Skeletal muscle satellite cell (primary cell): ENCODE measurements at regions not wholly inside any gene's neighbourhood (a gene's known extent, or its start where the extent isn't known, plus 50 kb on each side); places are given as distances from the start of the nearest gene placed in this dataset.
"Not testable (repeated sequence)": the region's sequence is repeated elsewhere in the genome, so short reads cannot be mapped to it uniquely, and the experiment has no call there.

Source experiments
- H3K27me3 ChIP-seq: 2 replicates; pipeline ENCODE4 v1.7.0; 2013; ENCODE audit warnings: low read length; ENCODE audit not compliant: control insufficient read depth, insufficient read depth
- H3K36me3 ChIP-seq: 2 replicates; pipeline ENCODE4 v1.7.0; 2013; ENCODE audit warnings: mild to moderate bottlenecking, control low read depth, low read length; ENCODE audit not compliant: insufficient read depth
- H3K4me1 ChIP-seq: 2 replicates; pipeline ENCODE4 v1.7.0; 2013; ENCODE audit warnings: low read length; ENCODE audit not compliant: control insufficient read depth, insufficient read depth
- H3K4me2 ChIP-seq: 2 replicates; pipeline ENCODE4 v1.7.0; 2013; ENCODE audit warnings: mild to moderate bottlenecking, low read length
- H3K4me3 ChIP-seq: 2 replicates; pipeline ENCODE4 v1.7.0; 2013; ENCODE audit warnings: low read length
- H3K9ac ChIP-seq: 2 replicates; pipeline ENCODE4 v1.7.0; 2013; ENCODE audit warnings: mild to moderate bottlenecking, low read depth, low read length, moderate library complexity
- H3K9me3 ChIP-seq: replicated peaks from 2 replicates; pipeline ENCODE4 v1.7.0; 2013; ENCODE audit warnings: mild to moderate bottlenecking, control low read depth, low read length

DNA sequence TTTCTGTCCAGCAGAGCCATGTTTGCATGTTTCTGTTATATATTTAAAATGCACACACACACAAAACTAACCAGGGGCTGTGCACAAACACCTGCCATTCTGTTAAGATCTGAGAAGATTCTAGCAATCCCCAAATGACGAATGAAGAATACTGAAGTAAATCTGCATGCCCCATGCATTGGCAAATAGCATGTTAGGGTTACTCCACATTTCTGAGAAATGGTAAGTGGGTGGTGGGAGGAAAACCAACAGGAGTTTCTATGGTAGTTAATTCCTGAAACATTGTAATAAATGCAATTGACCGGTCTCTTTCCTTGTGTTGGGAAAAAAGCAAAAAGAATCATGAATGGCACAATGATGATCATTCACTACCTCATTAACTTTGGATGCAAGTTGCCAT, 318.0 kb downstream of the BCAT1 start:
- H3K9ac ChIP-seq, result no peak overlapping the region
- H3K4me3 ChIP-seq, result no peak overlapping the region
- H3K4me1 ChIP-seq, result no peaks in the 10 kb centered on the region
- H3K9me3 ChIP-seq, result no peaks in the 10 kb centered on the region
- no peaks in the 10 kb centered on the region for H3K27me3 ChIP-seq
- H3K4me2 ChIP-seq, result no peak overlapping the region
- H3K36me3 ChIP-seq, result no peaks in the 10 kb centered on the region

DNA sequence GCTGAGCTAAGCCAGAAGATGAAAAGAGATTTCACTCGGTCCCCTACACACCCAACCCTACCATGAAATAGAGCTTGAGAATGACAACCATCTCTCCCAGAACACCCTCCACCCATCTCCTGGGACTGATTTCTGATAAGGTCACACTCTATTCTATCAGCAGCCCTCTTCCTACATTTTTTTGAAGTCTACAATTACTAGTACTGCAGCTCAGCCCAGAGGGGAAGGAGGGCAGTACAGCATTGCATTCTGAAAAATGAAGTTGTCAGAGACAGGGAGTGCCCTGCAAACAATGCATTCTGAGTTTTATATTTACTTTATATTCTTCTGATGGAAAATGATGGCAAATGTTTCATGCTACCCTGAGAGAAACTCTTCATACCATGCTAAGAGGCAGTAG, 318.5 kb downstream of the BCAT1 start:
- H3K4me3 ChIP-seq, result no peak overlapping the region

DNA sequence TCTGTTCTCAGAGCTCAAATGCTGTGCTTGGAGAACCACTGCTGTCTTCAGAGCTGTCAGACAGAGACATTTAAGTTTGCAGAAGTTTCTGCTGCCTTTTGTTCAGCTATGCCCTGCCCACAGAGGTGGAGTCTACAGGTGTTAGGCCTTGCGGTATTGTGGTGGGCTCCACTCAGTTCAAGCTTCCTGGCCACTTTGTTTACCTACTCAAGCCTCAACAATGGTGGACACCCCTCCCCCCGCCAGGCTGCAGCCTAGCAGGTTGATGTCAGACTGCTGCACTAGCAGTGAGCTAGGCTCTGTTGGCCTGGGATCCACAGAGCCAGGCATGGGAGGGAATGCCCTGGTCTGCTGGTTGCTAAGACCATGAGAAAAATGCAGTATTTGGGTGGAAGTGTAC, 323.8 kb downstream of the BCAT1 start:
- Histone ChIP-seq H3K9ac (no peak overlapping the region), H3K4me2 (no peak overlapping the region), H3K36me3 (no peaks in the 10 kb centered on the region), H3K4me3 (no peak overlapping the region), H3K4me1 (no peaks in the 10 kb centered on the region), H3K9me3 (no peaks in the 10 kb centered on the region), H3K27me3 (no peaks in the 10 kb centered on the region)

More for the DNA sequence above, 318.5 kb downstream of the BCAT1 start:
- Histone ChIP-seq H3K4me2 (no peak overlapping the region), H3K36me3 (no peaks in the 10 kb centered on the region), H3K9me3 (no peaks in the 10 kb centered on the region), H3K27me3 (no peaks in the 10 kb centered on the region), H3K4me1 (no peaks in the 10 kb centered on the region), H3K9ac (no peak overlapping the region)

DNA sequence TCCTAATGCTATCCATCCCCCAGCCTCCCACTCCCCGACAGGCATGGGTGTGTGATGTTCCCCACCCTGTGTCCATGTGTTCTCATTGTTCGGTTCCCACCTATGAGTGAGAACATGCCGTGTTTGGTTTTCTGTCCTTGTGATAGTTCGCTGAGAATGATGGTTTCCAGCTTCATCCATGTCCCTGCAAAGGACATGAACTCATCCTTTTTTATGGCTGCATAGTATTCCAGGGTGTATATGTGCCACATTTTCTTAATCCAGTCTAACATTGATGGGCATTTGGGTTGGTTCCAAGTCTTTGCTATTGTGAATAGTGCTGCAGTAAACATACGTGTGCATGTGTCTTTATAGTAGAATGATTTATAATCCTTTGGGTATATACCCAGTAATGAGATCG, 328.9 kb downstream of the BCAT1 start:
- not testable (repeated sequence) for H3K4me1 ChIP-seq, H3K9me3 ChIP-seq, H3K4me3 ChIP-seq, H3K36me3 ChIP-seq, H3K27me3 ChIP-seq, H3K4me2 ChIP-seq, H3K9ac ChIP-seq

DNA sequence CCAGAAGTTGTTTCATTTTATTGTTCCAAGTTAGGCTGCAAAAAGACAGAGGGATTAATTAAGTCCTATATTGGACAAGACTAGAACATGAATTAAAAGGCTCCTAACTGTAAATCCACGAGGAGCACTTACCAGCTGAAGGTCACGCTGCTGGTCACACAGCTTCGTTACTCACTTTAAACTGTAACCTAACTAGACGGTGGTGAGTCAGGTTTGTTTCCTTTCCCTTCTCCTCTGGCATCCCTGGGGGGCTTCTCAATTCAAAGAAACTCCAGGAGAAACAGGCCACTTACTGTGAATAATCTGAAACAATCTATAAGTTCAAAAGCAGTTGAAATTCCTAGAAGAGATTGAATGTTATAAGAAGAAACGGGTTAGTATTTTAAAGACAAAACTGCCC, 331.4 kb downstream of the BCAT1 start:
- Histone ChIP-seq H3K4me2 (no peak overlapping the region), H3K9me3 (no peaks in the 10 kb centered on the region), H3K9ac (no peak overlapping the region), H3K4me3 (no peak overlapping the region), H3K4me1 (peaks cover 6% of the 10 kb centered on the region), H3K27me3 (no peaks in the 10 kb centered on the region), H3K36me3 (no peaks in the 10 kb centered on the region)

DNA sequence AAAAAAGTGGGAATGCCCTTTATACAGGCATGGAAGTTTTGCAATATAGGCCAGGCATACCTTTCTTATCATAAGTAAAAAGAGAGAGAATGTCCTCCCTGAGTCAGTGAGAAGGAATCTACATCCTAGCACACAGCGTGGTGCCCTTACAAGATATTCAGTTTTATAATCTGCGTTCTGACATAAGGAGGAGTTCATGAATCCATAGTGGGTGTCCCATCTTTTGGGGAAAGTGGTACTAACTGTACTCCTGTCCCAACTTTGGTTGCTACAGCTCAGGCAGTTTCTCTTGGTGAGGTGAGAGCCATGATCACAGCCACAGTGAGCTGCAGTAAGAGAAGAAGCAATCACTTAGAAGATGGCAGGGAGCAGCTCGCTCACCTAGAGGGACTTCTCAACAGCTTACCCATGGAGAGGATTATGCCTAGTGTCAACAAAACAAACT, 332.9 kb downstream of the BCAT1 start:
- Histone ChIP-seq H3K27me3 (no peaks in the 10 kb centered on the region), H3K4me3 (no peak overlapping the region), H3K4me2 (no peak overlapping the region), H3K9me3 (no peaks in the 10 kb centered on the region), H3K9ac (no peak overlapping the region), H3K36me3 (no peaks in the 10 kb centered on the region), H3K4me1 (peaks cover 6% of the 10 kb centered on the region)

DNA sequence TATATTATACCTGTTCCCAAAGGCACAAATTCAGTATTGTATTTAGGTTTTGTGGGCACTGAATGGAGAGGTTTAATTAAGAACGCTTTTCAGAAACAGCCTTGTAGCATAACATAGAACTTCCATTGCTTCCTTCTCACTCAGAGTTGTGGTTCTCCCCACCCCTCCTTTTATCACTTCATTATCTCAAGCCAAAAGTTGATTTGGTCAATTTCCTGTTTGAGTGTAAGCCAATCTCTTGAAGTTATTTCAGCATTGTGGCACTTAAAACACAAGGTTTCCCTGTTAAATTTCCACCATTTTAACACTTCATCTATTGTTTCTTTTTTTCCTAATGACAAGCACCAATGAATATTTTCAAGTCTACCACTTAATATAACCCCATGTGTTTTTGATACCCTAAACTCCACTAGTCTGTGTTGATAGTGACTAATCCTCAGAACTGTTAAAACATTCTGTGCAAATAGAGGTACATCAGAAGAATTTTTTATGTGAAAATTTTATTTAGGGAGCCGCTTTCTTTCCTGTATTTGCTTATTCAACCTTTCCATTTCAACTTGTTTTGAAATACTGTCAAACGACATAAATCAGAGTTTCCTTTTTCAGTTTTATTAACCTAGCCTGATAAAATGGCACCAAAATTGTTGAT, 340.1 kb downstream of the BCAT1 start:
- no peaks in the 10 kb centered on the region for H3K36me3 ChIP-seq
- H3K4me1 ChIP-seq, result peaks cover 13% of the 10 kb centered on the region
- H3K4me3 ChIP-seq, result no peak overlapping the region
- no peak overlapping the region for H3K9ac ChIP-seq
- no peaks in the 10 kb centered on the region for H3K27me3 ChIP-seq
- H3K4me2 ChIP-seq, result peak overlapping the region; percentile 5
- no peaks in the 10 kb centered on the region for H3K9me3 ChIP-seq

DNA sequence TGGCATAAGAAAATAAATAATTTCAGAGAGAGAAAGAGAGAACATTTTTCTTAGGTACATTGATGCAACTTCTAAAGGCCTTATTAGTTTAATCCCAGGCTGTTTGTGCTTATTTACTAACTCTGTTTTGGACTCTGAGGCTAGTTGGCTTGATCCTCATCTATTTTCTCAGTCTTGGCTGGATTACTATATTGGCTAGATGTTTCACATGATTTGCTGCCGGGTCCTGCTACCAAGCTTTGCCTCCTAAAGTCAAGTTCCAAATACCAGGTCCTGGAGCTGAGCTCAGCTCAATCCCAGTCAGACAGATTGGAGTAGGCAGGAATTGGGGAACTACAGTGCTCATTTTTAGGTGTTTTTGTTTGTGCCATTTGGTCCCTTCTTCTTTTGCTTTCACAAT, 340.8 kb downstream of the BCAT1 start:
- H3K36me3 ChIP-seq, result no peaks in the 10 kb centered on the region

DNA sequence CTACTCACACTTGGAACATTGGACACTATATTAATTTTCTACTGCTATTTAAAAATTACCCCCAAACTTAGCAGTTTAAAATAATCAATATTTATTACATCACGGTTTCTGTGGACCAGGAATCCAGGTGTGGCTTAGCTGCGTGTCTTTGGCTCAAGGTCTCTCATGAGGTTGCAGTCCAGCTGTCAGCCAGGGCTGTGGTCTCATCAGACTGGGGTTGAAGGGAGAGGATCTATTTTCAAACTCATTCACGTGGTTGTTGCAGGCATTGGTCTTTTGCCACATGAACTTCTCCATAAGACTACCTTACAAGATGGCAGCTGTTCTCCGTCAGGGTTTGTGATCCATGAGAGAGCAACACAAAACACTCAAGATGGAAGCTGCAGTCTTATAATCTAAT, 343.0 kb downstream of the BCAT1 start:
- H3K36me3 ChIP-seq, result no peaks in the 10 kb centered on the region
- no peak overlapping the region for H3K9ac ChIP-seq
- peaks cover 17% of the 10 kb centered on the region for H3K4me1 ChIP-seq
- H3K4me2 ChIP-seq, result no peak overlapping the region
- H3K9me3 ChIP-seq, result no peaks in the 10 kb centered on the region
- H3K27me3 ChIP-seq, result no peaks in the 10 kb centered on the region
- no peak overlapping the region for H3K4me3 ChIP-seq

More for the DNA sequence above, 340.8 kb downstream of the BCAT1 start:
- Histone ChIP-seq H3K27me3 (no peaks in the 10 kb centered on the region), H3K4me2 (no peak overlapping the region), H3K4me3 (no peak overlapping the region), H3K9ac (no peak overlapping the region), H3K9me3 (no peaks in the 10 kb centered on the region), H3K4me1 (peaks cover 13% of the 10 kb centered on the region)

DNA sequence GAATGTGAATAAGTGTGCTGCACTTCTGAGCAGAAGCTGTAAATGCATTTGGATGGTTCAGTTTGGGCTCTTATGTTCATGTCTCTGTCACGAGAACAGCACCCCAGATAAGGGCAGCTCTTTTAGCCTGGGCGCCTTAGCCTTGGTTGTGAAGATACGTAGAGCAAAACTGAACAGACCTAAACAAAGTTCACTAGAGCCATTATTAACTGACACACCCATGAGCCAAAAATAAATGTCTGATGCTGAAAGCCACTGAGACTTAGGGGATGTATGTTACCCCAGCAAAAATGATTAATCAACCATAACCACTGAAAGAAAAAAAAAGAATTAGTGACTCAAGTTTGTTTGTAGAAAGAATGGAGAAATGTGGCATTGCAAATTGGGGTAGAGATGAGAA, 343.4 kb downstream of the BCAT1 start:
- H3K36me3 ChIP-seq, result no peaks in the 10 kb centered on the region
- no peak overlapping the region for H3K4me2 ChIP-seq

DNA sequence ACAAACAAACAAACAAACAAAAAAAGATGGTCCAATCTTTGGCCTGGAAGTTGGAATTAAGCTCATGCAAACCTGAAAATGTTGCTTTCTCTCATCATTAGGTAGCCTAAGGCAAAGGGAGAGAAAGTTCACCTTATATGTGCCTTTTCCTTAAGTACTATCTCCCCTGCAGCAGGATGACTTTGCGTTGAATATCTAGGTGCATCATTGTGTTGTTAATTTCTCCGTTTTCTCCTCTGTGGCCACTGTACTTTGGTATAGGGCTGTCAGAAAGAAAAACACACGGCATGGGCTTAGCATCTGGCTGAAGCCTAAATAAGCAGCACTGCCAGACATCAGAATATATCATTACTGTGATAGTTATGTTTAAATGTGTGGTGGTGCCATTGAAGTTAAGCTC, 345.5 kb downstream of the BCAT1 start:
- H3K9ac ChIP-seq, result no peak overlapping the region
- H3K4me3 ChIP-seq, result no peak overlapping the region
- no peak overlapping the region for H3K4me2 ChIP-seq
- peaks cover 14% of the 10 kb centered on the region for H3K4me1 ChIP-seq
- H3K9me3 ChIP-seq, result no peaks in the 10 kb centered on the region
- H3K27me3 ChIP-seq, result no peaks in the 10 kb centered on the region
- H3K36me3 ChIP-seq, result no peaks in the 10 kb centered on the region

More for the DNA sequence above, 343.4 kb downstream of the BCAT1 start:
- H3K9me3 ChIP-seq, result no peaks in the 10 kb centered on the region
- no peaks in the 10 kb centered on the region for H3K27me3 ChIP-seq
- peaks cover 22% of the 10 kb centered on the region for H3K4me1 ChIP-seq
- no peak overlapping the region for H3K9ac ChIP-seq
- H3K4me3 ChIP-seq, result no peak overlapping the region

DNA sequence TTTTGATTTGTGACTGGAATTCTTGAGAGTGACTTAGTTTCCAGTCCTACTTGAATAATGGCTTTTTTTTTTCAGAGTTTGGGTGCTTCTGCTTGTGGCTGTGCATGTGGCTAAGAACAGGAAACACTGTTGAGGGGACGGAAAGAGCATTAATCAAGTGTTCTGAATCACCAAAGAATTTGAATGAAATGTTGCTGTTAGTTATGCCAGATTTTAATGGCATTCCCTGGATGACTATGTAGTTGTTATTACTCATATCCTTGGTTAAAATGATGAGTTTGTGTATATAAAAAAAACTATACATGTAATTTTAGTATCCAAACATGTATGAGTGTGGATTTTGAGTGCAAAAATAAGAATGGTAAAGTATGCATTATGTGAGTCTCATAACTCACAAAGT, 347.9 kb downstream of the BCAT1 start:
- H3K27me3 ChIP-seq, result no peaks in the 10 kb centered on the region
- H3K9me3 ChIP-seq, result no peaks in the 10 kb centered on the region
- no peak overlapping the region for H3K4me3 ChIP-seq
- peak overlapping the region; percentile 42 for H3K4me2 ChIP-seq
- no peaks in the 10 kb centered on the region for H3K36me3 ChIP-seq
- no peak overlapping the region for H3K9ac ChIP-seq
- peaks cover 11% of the 10 kb centered on the region for H3K4me1 ChIP-seq
